Sigmoid colon (tissue), 6 donors: ENCODE measurements at regions not wholly inside any gene's neighbourhood (a gene's known extent, or its start where the extent isn't known, plus 50 kb on each side); places are given as distances from the start of the nearest gene placed in this dataset.

Source experiments
- DNase-seq: peaks from one replicate; pipeline ENCODE4 v3.0.0-alpha.2; 2019
- H3K27ac ChIP-seq, 4 donors: fragments of 200-600 bp; sonication (generic); one replicate each; pipeline ENCODE4 v1.5.1; 2016 to 2019; ENCODE audit warnings: mild to moderate bottlenecking in 1 of 4
- H3K27me3 ChIP-seq, 3 donors: fragments of 200-600 bp; sonication (generic); one replicate each; pipeline ENCODE4 v1.5.1; 2019; ENCODE audit warnings: mild to moderate bottlenecking in 1 of 3
- H3K36me3 ChIP-seq, 4 donors: fragments of 200-600 bp; sonication (generic); one replicate each; pipeline ENCODE4 v1.5.1; 2016 to 2019
- H3K4me1 ChIP-seq, 4 donors: fragments of 200-600 bp; sonication (generic); one replicate each; pipeline ENCODE4 v1.5.1; 2017 to 2019
- H3K4me3 ChIP-seq, 4 donors: fragments of 200-600 bp; sonication (generic); one replicate each; pipeline ENCODE4 v1.5.1; 2017 to 2019; ENCODE audit warnings: mild to moderate bottlenecking in 2 of 4, moderate library complexity in 1 of 4
- H3K9me3 ChIP-seq, 4 donors: fragments of 200-600 bp in 3 of 4; sonication (generic) in 3 of 4; one replicate each; pipeline versions ENCODE4 v1.5.1 to v1.6.1; 2013 to 2019
- EP300 ChIP-seq, 4 donors: sonication (generic); formaldehyde crosslinking; IDR thresholded peaks; one replicate each; pipeline ENCODE4 v1.6.1; 2017; ENCODE audit warnings: antibody characterized with exemption in 4 of 4
- POLR2A ChIP-seq, 2 donors: fragments of 450-650 bp; IDR thresholded peaks; one replicate each; pipeline ENCODE4 v1.6.1; 2016; ENCODE audit warnings: antibody characterized with exemption in 2 of 2, mild to moderate bottlenecking in 2 of 2, moderate library complexity in 2 of 2
- POLR2AphosphoS5 ChIP-seq, 4 donors: sonication (generic); formaldehyde crosslinking; IDR thresholded peaks; one replicate each; pipeline ENCODE4 v1.6.1; 2017; ENCODE audit warnings: antibody characterized with exemption in 4 of 4
- WGBS, 2 donors: extraction: QIAGEN DNeasy Blood & Tissue Kit; methylation state at CpG; one replicate each; pipeline ENCODE4 v1.1.7; 2013; 5-methylcytosine and 5-hydroxymethylcytosine counted together
- intact Hi-C: fragments of 100-400 bp; cut with DNase I; formaldehyde crosslinking; loops from one replicate; pipeline ENCODE4 v1.15.1; 2023
- TF ChIP-seq, protein P1 (sequence below), 4 experiments: fragments of 450-650 bp in 3 of 4; fragments of 200-600 bp in 1 of 4; IDR thresholded peaks; one replicate each; pipeline ENCODE4 v1.5.1; 2016 to 2019; ENCODE audit warnings: antibody characterized with exemption in 4 of 4, mild to moderate bottlenecking in 3 of 4, moderate library complexity in 2 of 4
- donor health status: healthy with polysubstance abuse.
- donor health status: healthy.

DNA sequence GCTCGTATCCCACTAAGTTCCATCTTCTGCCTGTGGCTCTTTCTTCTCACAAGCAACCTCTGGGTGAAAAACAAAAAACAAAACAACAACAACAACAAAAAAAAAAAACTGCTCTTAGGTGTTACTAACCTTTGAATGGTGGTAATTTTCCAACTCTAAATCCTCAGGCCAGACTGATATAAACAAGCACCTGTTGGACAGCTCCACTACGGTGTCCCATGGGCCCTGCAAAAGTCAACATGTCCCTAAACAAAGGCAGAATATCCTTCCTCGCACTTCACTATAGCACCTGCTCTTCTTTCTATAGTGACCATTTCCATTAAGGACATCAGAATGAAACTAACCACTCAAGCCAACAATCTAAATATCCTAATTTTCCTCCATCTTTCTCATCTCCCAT is 54.6 kb upstream of the PARM1 start:
- Histone ChIP-seq H3K4me1 (peaks cover 0 to 15% (median 11%) of the 10 kb centered on the region in 4 donors), H3K9me3 (no peaks in the 10 kb centered on the region), H3K4me3 (no peak overlapping the region), H3K36me3 (no peaks in the 10 kb centered on the region), H3K27ac (no peak overlapping the region), H3K27me3 (no peaks in the 10 kb centered on the region)
- TF ChIP-seq POLR2A (IDR thresholded peaks at IDR 0.05) = no peak
- TF ChIP-seq EP300 (IDR thresholded peaks at IDR 0.05) = no peak
- no peak for TF ChIP-seq POLR2AphosphoS5 (IDR thresholded peaks at IDR 0.05)
- TF ChIP-seq, protein P1, sequence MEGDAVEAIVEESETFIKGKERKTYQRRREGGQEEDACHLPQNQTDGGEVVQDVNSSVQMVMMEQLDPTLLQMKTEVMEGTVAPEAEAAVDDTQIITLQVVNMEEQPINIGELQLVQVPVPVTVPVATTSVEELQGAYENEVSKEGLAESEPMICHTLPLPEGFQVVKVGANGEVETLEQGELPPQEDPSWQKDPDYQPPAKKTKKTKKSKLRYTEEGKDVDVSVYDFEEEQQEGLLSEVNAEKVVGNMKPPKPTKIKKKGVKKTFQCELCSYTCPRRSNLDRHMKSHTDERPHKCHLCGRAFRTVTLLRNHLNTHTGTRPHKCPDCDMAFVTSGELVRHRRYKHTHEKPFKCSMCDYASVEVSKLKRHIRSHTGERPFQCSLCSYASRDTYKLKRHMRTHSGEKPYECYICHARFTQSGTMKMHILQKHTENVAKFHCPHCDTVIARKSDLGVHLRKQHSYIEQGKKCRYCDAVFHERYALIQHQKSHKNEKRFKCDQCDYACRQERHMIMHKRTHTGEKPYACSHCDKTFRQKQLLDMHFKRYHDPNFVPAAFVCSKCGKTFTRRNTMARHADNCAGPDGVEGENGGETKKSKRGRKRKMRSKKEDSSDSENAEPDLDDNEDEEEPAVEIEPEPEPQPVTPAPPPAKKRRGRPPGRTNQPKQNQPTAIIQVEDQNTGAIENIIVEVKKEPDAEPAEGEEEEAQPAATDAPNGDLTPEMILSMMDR (IDR thresholded peaks at IDR 0.05) = no peak
- intact Hi-C loops = loop anchor here (10.0 kb wide), 1 partner anchor 606 kb away; no protein-coding TSS in a partner anchor
- WGBS, 2 donors = 87 to 88% methylated on average over 3 of the region's 3 CpGs
- no peak for DNase-seq

DNA sequence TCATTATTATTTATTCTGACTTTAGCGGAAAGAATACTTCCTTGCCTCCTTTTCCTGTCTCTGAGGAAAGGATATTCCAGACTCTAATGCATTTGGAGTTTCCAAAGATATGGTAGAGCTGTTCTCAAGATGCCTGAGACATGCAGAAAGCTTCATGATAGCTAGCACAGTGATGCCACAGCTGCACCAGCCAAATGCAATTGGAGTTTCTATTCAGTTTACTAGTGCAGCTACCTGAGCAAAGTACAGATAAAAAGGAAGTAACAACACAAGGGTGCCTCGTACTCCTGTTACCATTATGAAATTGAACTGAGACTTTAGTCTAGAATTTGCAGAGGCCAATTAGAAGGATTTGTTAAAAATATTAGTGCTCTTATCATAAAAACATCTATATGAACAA is 57.5 kb upstream of the PARM1 start:
- intact Hi-C loops = loop anchor here (10.0 kb wide), 1 partner anchor 609 kb away; no protein-coding TSS in a partner anchor

DNA sequence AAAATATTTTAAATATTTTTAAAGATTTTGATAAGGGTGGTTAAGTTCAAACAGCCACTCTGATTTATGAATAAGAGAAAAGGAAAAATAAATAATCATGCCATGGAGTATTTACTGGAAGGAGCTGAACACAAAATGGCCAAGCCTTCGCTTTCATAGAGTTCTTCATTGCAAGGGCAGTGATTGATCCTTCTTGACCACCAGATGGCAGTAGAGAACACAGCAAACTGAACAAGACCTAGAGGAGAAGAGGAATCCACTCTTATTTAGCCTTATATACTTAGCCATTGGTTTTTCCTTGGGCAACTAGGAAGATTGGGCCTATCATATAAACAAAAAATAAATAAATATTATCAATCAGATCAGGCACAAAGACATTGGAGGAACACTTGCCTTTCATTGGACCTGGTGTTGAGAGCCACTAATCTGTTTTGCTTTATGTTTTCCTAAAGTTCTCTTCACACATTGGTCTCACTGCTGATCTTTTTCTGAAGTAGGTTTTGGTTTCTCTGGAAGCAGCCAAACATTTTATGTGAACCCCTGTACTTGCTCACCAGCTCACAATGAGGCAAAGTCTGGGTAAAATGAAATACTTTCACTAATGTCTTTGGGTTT is 58.1 kb upstream of the PARM1 start:
- DNase-seq = no peak
- intact Hi-C loops = loop anchor here (5.0 to 10.0 kb wide), 2 partner anchors 57 to 610 kb away; partner anchors contain the start of gene PARM1
- no peaks in the 10 kb centered on the region for H3K27me3 ChIP-seq
- H3K9me3 ChIP-seq = no peaks in the 10 kb centered on the region
- TF ChIP-seq, protein P1 (IDR thresholded peaks at IDR 0.05) = peak; percentile 41 to 88 (median 64)
- TF ChIP-seq EP300 (IDR thresholded peaks at IDR 0.05) (no peak), POLR2AphosphoS5 (IDR thresholded peaks at IDR 0.05) (no peak), POLR2A (IDR thresholded peaks at IDR 0.05) (no peak)
- H3K27ac ChIP-seq = no peak overlapping the region
- no peak overlapping the region for H3K4me3 ChIP-seq
- 3 to 15% methylated on average over 1 of the region's 1 CpG for WGBS, 2 donors
- no peaks in the 10 kb centered on the region for H3K36me3 ChIP-seq
- H3K4me1 ChIP-seq = peaks cover 0 to 20% (median 16%) of the 10 kb centered on the region in 4 donors

More for the DNA sequence above, 57.5 kb upstream of the PARM1 start:
- Histone ChIP-seq H3K27ac (no peak overlapping the region), H3K4me1 (peaks cover 0 to 19% (median 15%) of the 10 kb centered on the region in 4 donors), H3K9me3 (no peaks in the 10 kb centered on the region), H3K36me3 (no peaks in the 10 kb centered on the region), H3K27me3 (no peaks in the 10 kb centered on the region), H3K4me3 (no peak overlapping the region)
- 57 to 71% methylated on average over 2 of the region's 2 CpGs for WGBS, 2 donors
- DNase-seq = no peak
- TF ChIP-seq EP300 (IDR thresholded peaks at IDR 0.05) (no peak), POLR2A (IDR thresholded peaks at IDR 0.05) (no peak), POLR2AphosphoS5 (IDR thresholded peaks at IDR 0.05) (no peak)
- TF ChIP-seq, protein P1 (IDR thresholded peaks at IDR 0.05) = no peak

DNA sequence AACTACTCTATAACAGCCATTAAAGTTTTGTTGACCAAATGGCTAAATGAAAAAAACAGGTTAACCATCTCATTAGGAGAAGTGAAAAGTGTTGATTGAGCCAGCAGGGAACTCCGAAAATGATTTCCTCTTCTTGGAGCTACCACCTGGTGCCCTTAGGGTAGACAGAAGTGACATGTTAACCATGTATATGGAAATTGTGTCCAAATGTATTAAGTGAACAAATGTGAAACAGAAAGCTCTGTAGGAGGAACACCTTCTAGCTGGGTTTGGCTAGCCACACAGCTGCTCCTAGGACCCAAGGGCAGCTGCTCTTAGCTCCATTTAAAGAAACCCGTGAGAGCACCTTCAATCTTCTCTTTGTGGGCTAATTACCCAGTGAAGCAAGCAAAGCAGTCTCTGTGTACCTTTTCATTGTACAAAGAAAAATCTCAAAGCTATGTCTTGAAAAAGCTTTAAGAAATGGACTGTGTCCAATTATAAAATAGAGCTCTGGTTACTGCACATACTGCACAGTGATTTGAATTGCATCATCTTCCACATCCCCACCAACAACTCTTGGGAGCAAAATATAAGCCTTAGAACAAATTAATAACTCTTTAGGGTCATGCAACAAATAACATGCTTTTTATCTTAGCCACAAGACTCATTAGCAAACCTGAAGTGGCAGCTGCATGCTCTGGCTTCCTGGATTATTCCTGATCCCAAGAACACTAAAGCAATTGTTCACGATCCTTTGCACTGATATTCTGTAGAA is 59.2 kb upstream of the PARM1 start:
- 54 to 61% methylated on average over 3 of the region's 3 CpGs for WGBS, 2 donors
- intact Hi-C loops = loop anchor here (5.0 to 10.0 kb wide), 2 partner anchors 59 to 611 kb away; partner anchors contain the start of gene PARM1
- DNase-seq = no peak
- TF ChIP-seq EP300 (IDR thresholded peaks at IDR 0.05) (no peak), POLR2AphosphoS5 (IDR thresholded peaks at IDR 0.05) (no peak), POLR2A (IDR thresholded peaks at IDR 0.05) (no peak)
- TF ChIP-seq, protein P1 (IDR thresholded peaks at IDR 0.05) = no peak
- Histone ChIP-seq H3K9me3 (no peaks in the 10 kb centered on the region), H3K4me1 (peaks cover 0 to 31% (median 19%) of the 10 kb centered on the region in 4 donors), H3K27me3 (no peaks in the 10 kb centered on the region), H3K27ac (peak overlapping the region in 2 of 4 donors; percentile 13 to 38), H3K4me3 (no peak overlapping the region), H3K36me3 (no peaks in the 10 kb centered on the region)
